Fibroblast of lung (primary cell): ENCODE measurements at regions not wholly inside any gene's neighbourhood (a gene's known extent, or its start where the extent isn't known, plus 50 kb on each side); places are given as distances from the start of the nearest gene placed in this dataset.
"Not testable (repeated sequence)": the region's sequence is repeated elsewhere in the genome, so short reads cannot be mapped to it uniquely, and the experiment has no call there.

Experiments used
- DNase-seq, 2 donors: peaks; one replicate each; pipeline versions ENCODE4 v3.0.0 to v3.0.0-alpha.2; 2010; ENCODE audit warnings: low read depth in 2 of 2
- H2AFZ ChIP-seq: 2 replicates; pipeline ENCODE4 v1.5.1; 2012; ENCODE audit warnings: low read length, control low read depth, inconsistent platforms
- H3K27ac ChIP-seq: 2 replicates; pipeline ENCODE4 v1.5.1; 2011; ENCODE audit warnings: low read length, control low read depth; ENCODE audit not compliant: insufficient read depth
- H3K27me3 ChIP-seq: 2 replicates; pipeline ENCODE4 v1.5.1; 2011; ENCODE audit warnings: mild to moderate bottlenecking, low read length; ENCODE audit not compliant: control insufficient read depth, insufficient read depth
- H3K36me3 ChIP-seq: 2 replicates; pipeline ENCODE4 v1.5.1; 2011; ENCODE audit warnings: low read length; ENCODE audit not compliant: control insufficient read depth, insufficient read depth
- H3K4me1 ChIP-seq: 2 replicates; pipeline ENCODE4 v1.5.1; 2011; ENCODE audit warnings: low read length; ENCODE audit not compliant: control insufficient read depth, insufficient read depth; ENCODE audit errors: extremely low read depth
- H3K4me2 ChIP-seq: 2 replicates; pipeline ENCODE4 v1.5.1; 2011; ENCODE audit warnings: low read length, control low read depth; ENCODE audit not compliant: insufficient read depth; ENCODE audit errors: extremely low read depth
- H3K4me3 ChIP-seq, 4 experiments: fragments of 200-600 bp in 1 of 4; sonication (generic) in 1 of 4; replicated peaks in 1 of 4; 2 replicates each; pipeline ENCODE4 v1.5.1; 2011 to 2016; ENCODE audit warnings: low read length in 4 of 4, low read depth in 3 of 4, mild to moderate bottlenecking in 3 of 4, control low read depth in 2 of 4, inconsistent platforms in 1 of 4, mixed read lengths in 1 of 4; ENCODE audit not compliant: insufficient read depth in 1 of 4; ENCODE audit errors: control extremely low read depth in 1 of 4
- H3K79me2 ChIP-seq: 2 replicates; pipeline ENCODE4 v1.5.1; 2012; ENCODE audit warnings: mild to moderate bottlenecking, low read length, inconsistent platforms; ENCODE audit not compliant: control insufficient read depth, insufficient read depth
- H3K9ac ChIP-seq: 2 replicates; pipeline ENCODE4 v1.5.1; 2011; ENCODE audit warnings: mild to moderate bottlenecking, low read length, control low read depth; ENCODE audit not compliant: insufficient read depth
- H3K9me3 ChIP-seq: 2 replicates; pipeline ENCODE4 v1.5.1; 2012; ENCODE audit warnings: low read depth, low read length; ENCODE audit not compliant: control insufficient read depth, insufficient read depth
- H4K20me1 ChIP-seq: 2 replicates; pipeline ENCODE4 v1.5.1; 2011; ENCODE audit warnings: low read length; ENCODE audit not compliant: control insufficient read depth, insufficient read depth; ENCODE audit errors: extremely low read depth
- EZH2 ChIP-seq: IDR thresholded peaks from 2 replicates; pipeline ENCODE4 v1.5.1; 2012; ENCODE audit warnings: low read length, control low read depth, mild to moderate bottlenecking; ENCODE audit errors: missing control alignments
- TF ChIP-seq, protein P1 (sequence below), 2 donors: IDR thresholded peaks in 1 of 2; conservative IDR thresholded peaks in 1 of 2; 1 replicate in 1 of 2; 2 replicates in 1 of 2; pipeline ENCODE4 v1.5.1; 2011 to 2012; ENCODE audit warnings: low read length in 2 of 2, control low read depth in 1 of 2, inconsistent platforms in 1 of 2, low read depth in 1 of 2, mild to moderate bottlenecking in 1 of 2

DNA sequence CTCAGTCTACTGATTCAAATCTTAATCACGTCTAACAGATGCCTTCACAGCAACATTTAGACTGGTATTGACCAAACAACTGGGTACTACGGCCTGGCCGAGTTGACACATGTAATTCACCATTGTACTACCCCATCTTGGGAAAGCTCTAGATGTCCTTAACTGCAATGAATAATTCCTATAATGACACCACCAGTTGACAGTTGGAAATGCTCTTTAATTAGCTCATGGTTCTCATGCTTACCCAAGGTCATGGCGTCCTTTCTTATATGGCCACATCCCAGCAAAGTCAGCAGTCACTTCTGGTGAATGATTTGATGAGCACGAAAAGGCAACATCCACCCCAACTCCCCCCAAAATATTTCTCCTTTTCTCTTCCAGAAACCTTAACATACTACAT lies 150.9 kb downstream of the MYLK4 start:
- TF ChIP-seq EZH2 = no peak
- TF ChIP-seq, protein P1, sequence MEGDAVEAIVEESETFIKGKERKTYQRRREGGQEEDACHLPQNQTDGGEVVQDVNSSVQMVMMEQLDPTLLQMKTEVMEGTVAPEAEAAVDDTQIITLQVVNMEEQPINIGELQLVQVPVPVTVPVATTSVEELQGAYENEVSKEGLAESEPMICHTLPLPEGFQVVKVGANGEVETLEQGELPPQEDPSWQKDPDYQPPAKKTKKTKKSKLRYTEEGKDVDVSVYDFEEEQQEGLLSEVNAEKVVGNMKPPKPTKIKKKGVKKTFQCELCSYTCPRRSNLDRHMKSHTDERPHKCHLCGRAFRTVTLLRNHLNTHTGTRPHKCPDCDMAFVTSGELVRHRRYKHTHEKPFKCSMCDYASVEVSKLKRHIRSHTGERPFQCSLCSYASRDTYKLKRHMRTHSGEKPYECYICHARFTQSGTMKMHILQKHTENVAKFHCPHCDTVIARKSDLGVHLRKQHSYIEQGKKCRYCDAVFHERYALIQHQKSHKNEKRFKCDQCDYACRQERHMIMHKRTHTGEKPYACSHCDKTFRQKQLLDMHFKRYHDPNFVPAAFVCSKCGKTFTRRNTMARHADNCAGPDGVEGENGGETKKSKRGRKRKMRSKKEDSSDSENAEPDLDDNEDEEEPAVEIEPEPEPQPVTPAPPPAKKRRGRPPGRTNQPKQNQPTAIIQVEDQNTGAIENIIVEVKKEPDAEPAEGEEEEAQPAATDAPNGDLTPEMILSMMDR (conservative IDR thresholded peaks at IDR 0.05 in 1 of 2, IDR thresholded peaks at IDR 0.05 in 1 of 2; ENCODE audit: low read depth in 1 of 2, low read length in 2 of 2) = no peak
- H3K4me3 ChIP-seq = no peak overlapping the region

DNA sequence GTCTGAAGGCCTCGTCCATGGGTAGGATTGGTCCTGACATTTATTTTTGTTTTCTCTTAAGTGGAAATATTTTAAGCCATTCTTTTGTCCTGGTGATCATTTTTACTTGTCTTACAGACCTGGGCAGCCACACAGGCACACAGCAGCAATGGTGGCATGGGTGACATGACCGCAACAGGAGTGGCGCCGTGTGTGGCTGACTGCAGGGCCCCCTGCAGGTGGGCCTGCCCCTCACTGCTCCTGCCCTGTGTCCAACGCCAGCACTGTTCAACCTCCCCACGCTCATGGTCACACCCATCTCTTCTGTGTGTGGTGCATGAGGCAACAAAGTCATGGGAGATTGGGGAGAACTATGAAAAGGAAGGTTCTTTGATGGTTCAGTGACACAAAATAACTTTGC lies 151.9 kb downstream of the MYLK4 start:
- H2AFZ ChIP-seq = no peak overlapping the region
- H3K4me1 ChIP-seq = no peaks in the 10 kb centered on the region
- TF ChIP-seq, protein P1 (conservative IDR thresholded peaks at IDR 0.05 in 1 of 2, IDR thresholded peaks at IDR 0.05 in 1 of 2; ENCODE audit: low read depth in 1 of 2, low read length in 2 of 2) = no peak
- no peak for TF ChIP-seq EZH2
- H3K4me3 ChIP-seq = no peak overlapping the region
- no peaks in the 10 kb centered on the region for H3K79me2 ChIP-seq
- H4K20me1 ChIP-seq = no peaks in the 10 kb centered on the region
- H3K4me2 ChIP-seq = no peak overlapping the region
- H3K36me3 ChIP-seq = no peaks in the 10 kb centered on the region
- H3K9ac ChIP-seq = no peak overlapping the region
- H3K9me3 ChIP-seq = no peaks in the 10 kb centered on the region
- DNase-seq = no peak
- no peak overlapping the region for H3K27ac ChIP-seq
- H3K27me3 ChIP-seq = no peaks in the 10 kb centered on the region

More for the DNA sequence above, 150.9 kb downstream of the MYLK4 start:
- no peak for DNase-seq
- H2AFZ ChIP-seq = no peak overlapping the region
- no peaks in the 10 kb centered on the region for H4K20me1 ChIP-seq
- no peaks in the 10 kb centered on the region for H3K9me3 ChIP-seq
- H3K9ac ChIP-seq = no peak overlapping the region
- H3K4me1 ChIP-seq = no peaks in the 10 kb centered on the region
- no peak overlapping the region for H3K27ac ChIP-seq
- H3K27me3 ChIP-seq = no peaks in the 10 kb centered on the region
- H3K4me2 ChIP-seq = no peak overlapping the region
- no peaks in the 10 kb centered on the region for H3K36me3 ChIP-seq
- no peaks in the 10 kb centered on the region for H3K79me2 ChIP-seq

DNA sequence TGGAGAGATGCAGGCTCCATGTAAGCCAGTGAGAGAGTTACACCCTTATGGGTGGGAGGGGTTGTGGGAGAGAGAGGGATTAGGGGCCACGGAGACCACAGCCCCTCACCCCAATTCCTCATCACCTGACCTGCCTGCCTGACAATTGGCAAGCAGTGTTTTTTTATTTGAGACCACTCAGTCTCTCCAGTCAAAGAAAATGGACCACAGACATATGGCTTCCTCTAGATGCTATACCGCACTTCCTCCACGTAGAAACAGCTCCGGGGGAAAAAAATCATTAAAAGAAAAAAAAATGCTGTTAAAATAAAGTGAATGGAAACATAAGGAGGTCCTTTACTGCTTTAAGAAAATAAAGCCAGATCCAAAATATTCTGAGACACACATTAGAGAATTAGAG lies 152.7 kb downstream of the MYLK4 start:
- Histone ChIP-seq H3K9ac (no peak overlapping the region), H3K9me3 (no peaks in the 10 kb centered on the region), H3K4me3 (no peak overlapping the region), H3K36me3 (no peaks in the 10 kb centered on the region), H4K20me1 (no peaks in the 10 kb centered on the region), H3K79me2 (no peaks in the 10 kb centered on the region), H3K27ac (no peak overlapping the region), H2AFZ (no peak overlapping the region), H3K4me2 (no peak overlapping the region), H3K4me1 (no peaks in the 10 kb centered on the region), H3K27me3 (no peaks in the 10 kb centered on the region)
- no peak for DNase-seq
- no peak for TF ChIP-seq EZH2
- TF ChIP-seq, protein P1 (conservative IDR thresholded peaks at IDR 0.05 in 1 of 2, IDR thresholded peaks at IDR 0.05 in 1 of 2; ENCODE audit: low read depth in 1 of 2, low read length in 2 of 2) = no peak

DNA sequence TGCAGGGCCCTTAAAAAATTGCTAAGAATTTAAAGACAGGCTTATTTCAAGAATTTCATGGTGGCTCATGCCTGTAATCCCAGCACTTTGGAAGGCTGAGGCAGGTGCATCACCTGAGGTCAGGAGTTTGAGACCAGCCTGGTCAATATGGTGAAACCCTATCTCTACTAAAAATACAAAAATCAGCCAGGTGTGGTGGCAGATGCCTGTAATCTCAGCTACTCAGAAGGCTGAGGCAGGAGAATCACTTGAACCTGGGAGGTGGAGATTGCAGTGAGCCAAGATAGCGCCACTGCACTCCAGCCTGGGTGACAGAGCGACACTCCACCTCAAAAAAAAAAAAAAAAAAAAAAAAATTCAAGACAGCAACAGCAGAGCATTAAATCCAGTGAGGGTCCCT lies 153.3 kb downstream of the MYLK4 start:
- H3K9ac ChIP-seq, H3K4me3 ChIP-seq, H3K36me3 ChIP-seq, H3K4me1 ChIP-seq, H3K9me3 ChIP-seq, H3K27ac ChIP-seq, H3K79me2 ChIP-seq, DNase-seq, H3K27me3 ChIP-seq, H3K4me2 ChIP-seq, H2AFZ ChIP-seq, H4K20me1 ChIP-seq: not testable (repeated sequence)
